SK-N-SH (cell line): ENCODE measurements at regions not wholly inside any gene's neighbourhood (a gene's known extent, or its start where the extent isn't known, plus 50 kb on each side); places are given as distances from the start of the nearest gene placed in this dataset.

Source experiments
- CTCF ChIA-PET: fragments of 300-600, 350-600 bp; formaldehyde crosslinking; extraction: SDS; loops from one replicate; lab custom pipeline; 2021; lab: Yijun Ruan, JAX
- POLR2A ChIA-PET: fragments of 350-600 bp; sonication (Branson Sonifier 250); formaldehyde crosslinking; extraction: SDS; loops from one replicate; lab custom pipeline; 2020; ENCODE audit warnings: antibody characterized with exemption, inconsistent platforms; lab: Yijun Ruan, JAX
- DNase-seq: peaks from one replicate; pipeline ENCODE4 v3.0.0; 2012
- H2AFZ ChIP-seq: fragments of 200-600 bp; sonication (generic); 2 replicates; pipeline ENCODE4 v1.8.1; 2016; ENCODE audit warnings: antibody characterized with exemption, mild to moderate bottlenecking, low read depth
- H3F3A ChIP-seq: fragments of 200-600 bp; sonication (generic); replicated peaks from 2 replicates; pipeline ENCODE3; 2016; ENCODE audit warnings: antibody characterized with exemption, mild to moderate bottlenecking; ENCODE audit not compliant: insufficient read depth
- H3K27ac ChIP-seq, 2 experiments: fragments of 200-500 bp in 1 of 2; fragments of 200-600 bp in 1 of 2; sonication (Bioruptor generic) in 1 of 2; sonication (generic), shearing (Covaris generic) in 1 of 2; 2 replicates each; pipeline versions ENCODE4 v1.5.1 to v1.6.1; 2014 to 2016; ENCODE audit warnings: low read depth in 2 of 2, inconsistent platforms in 1 of 2, low read length in 1 of 2, mild to moderate bottlenecking in 1 of 2, mixed read lengths in 1 of 2
- H3K27me3 ChIP-seq: fragments of 200-600 bp; sonication (generic), shearing (Covaris generic); 2 replicates; pipeline ENCODE4 v1.6.1; 2016; ENCODE audit warnings: mixed run types; ENCODE audit not compliant: insufficient read depth
- H3K36me3 ChIP-seq, 2 experiments: fragments of 200-500 bp in 1 of 2; fragments of 200-600 bp in 1 of 2; sonication (Bioruptor generic) in 1 of 2; sonication (generic) in 1 of 2; replicated peaks in 1 of 2; 2 replicates each; pipeline versions ENCODE3 to v1.5.1; 2014 to 2016; ENCODE audit warnings: low read length in 1 of 2, mild to moderate bottlenecking in 1 of 2; ENCODE audit not compliant: insufficient read depth in 2 of 2, control insufficient read depth in 1 of 2
- H3K4me1 ChIP-seq, 2 experiments: fragments of 200-500 bp in 1 of 2; fragments of 200-600 bp in 1 of 2; sonication (Bioruptor generic) in 1 of 2; sonication (generic), shearing (Covaris generic) in 1 of 2; 2 replicates each; pipeline versions ENCODE4 v1.5.1 to v1.6.1; 2014 to 2016; ENCODE audit warnings: low read depth in 1 of 2, low read length in 1 of 2, mixed run types in 1 of 2; ENCODE audit not compliant: insufficient read depth in 2 of 2, control insufficient read depth in 1 of 2
- H3K4me2 ChIP-seq: fragments of 200-600 bp; sonication (generic), shearing (Covaris generic); 2 replicates; pipeline ENCODE4 v1.6.1; 2017; ENCODE audit warnings: mixed run types
- H3K4me3 ChIP-seq, 2 experiments: fragments of 200-500 bp in 1 of 2; fragments of 200-600 bp in 1 of 2; sonication (Bioruptor generic) in 1 of 2; sonication (generic), shearing (Covaris generic) in 1 of 2; 2 replicates each; pipeline versions ENCODE4 v1.5.1 to v1.8.1; 2014 to 2016; ENCODE audit warnings: low read depth in 2 of 2, inconsistent platforms in 1 of 2, low read length in 1 of 2, mild to moderate bottlenecking in 1 of 2, mixed read lengths in 1 of 2, moderate library complexity in 1 of 2
- H3K79me2 ChIP-seq: fragments of 200-600 bp; sonication (generic); 2 replicates; pipeline ENCODE4 v1.8.1; 2017; ENCODE audit warnings: mild to moderate bottlenecking; ENCODE audit not compliant: insufficient read depth
- H3K9ac ChIP-seq: fragments of 200-600 bp; sonication (generic); 2 replicates; pipeline ENCODE4 v1.6.1; 2017; ENCODE audit warnings: mixed run types
- H3K9me2 ChIP-seq: fragments of 200-600 bp; sonication (generic); 2 replicates; pipeline ENCODE4 v1.6.1; 2017; ENCODE audit warnings: mixed run types
- H3K9me3 ChIP-seq: fragments of 200-600 bp; sonication (generic); 2 replicates; pipeline ENCODE4 v1.6.1; 2017; ENCODE audit warnings: mixed run types, mild to moderate bottlenecking, moderate library complexity
- H4K20me1 ChIP-seq: fragments of 200-600 bp; sonication (generic); 2 replicates; pipeline ENCODE4 v1.6.1; 2017; ENCODE audit warnings: mild to moderate bottlenecking, mixed run types; ENCODE audit not compliant: insufficient read depth
- CHD2 ChIP-seq: fragments of 150-350 bp; IDR thresholded peaks from 2 replicates; pipeline ENCODE4 v1.6.1; 2018; ENCODE audit warnings: low read length; ENCODE audit not compliant: partially characterized antibody
- CTCF ChIP-seq: fragments of 200-600 bp; sonication (generic); IDR thresholded peaks from 2 replicates; pipeline ENCODE4 v1.6.1; 2017; ENCODE audit warnings: antibody characterized with exemption, mild to moderate bottlenecking, moderate library complexity
- FOXJ3 ChIP-seq: sonication (generic); formaldehyde crosslinking; IDR thresholded peaks from 2 replicates; pipeline ENCODE4 v1.5.1; 2020; ENCODE audit warnings: mild to moderate bottlenecking, missing genetic modification reagents
- JUND ChIP-seq: IDR thresholded peaks from 2 replicates; pipeline ENCODE4 v1.4.0; 2012
- MEF2A ChIP-seq: IDR thresholded peaks from 2 replicates; pipeline ENCODE4 v1.4.0; 2012; ENCODE audit warnings: low read depth, borderline replicate concordance
- NFIC ChIP-seq: IDR thresholded peaks from 2 replicates; pipeline ENCODE4 v1.4.0; 2012; ENCODE audit warnings: borderline replicate concordance
- RXRA ChIP-seq: IDR thresholded peaks from 2 replicates; pipeline ENCODE4 v1.4.0; 2012; ENCODE audit warnings: low read depth, mild to moderate bottlenecking, borderline replicate concordance
- SMC3 ChIP-seq: IDR thresholded peaks from 2 replicates; pipeline ENCODE4 v1.6.1; 2012; ENCODE audit warnings: low read depth, low read length, improper control_type of control experiment
- TCF12 ChIP-seq: IDR thresholded peaks from 2 replicates; pipeline ENCODE4 v1.4.0; 2012
- TEAD4 ChIP-seq: IDR thresholded peaks from 2 replicates; pipeline ENCODE4 v1.4.0; 2012; ENCODE audit warnings: mild to moderate bottlenecking, borderline replicate concordance; ENCODE audit not compliant: insufficient read depth
- USF2 ChIP-seq: fragments of 150-350 bp; IDR thresholded peaks from 2 replicates; pipeline ENCODE4 v1.6.1; 2017; ENCODE audit warnings: antibody characterized with exemption, low read length, low read depth, borderline replicate concordance
- WGBS: methylation state at CpG from one replicate; pipeline ENCODE4 v1.1.6; 2017; ENCODE audit warnings: low lambda C conversion rate; 5-methylcytosine and 5-hydroxymethylcytosine counted together
- TF ChIP-seq, protein P1 (sequence below): IDR thresholded peaks from 2 replicates; pipeline ENCODE4 v1.6.1; 2012; ENCODE audit warnings: mild to moderate bottlenecking, low read depth, low read length, moderate library complexity
- TF ChIP-seq, protein P2 (sequence below): IDR thresholded peaks from 2 replicates; pipeline ENCODE4; 2012
- TF ChIP-seq, protein P3 (sequence below): fragments of 150-350 bp; IDR thresholded peaks from 2 replicates; pipeline ENCODE4 v1.6.1; 2016; ENCODE audit warnings: mild to moderate bottlenecking, low read depth, low read length

GRCh38 chr18:39271654-39272053 is 1706.1 kb upstream of the CELF4 start:
- Histone ChIP-seq H3K36me3 (no peaks in the 10 kb centered on the region), H2AFZ (no peak overlapping the region), H3K4me1 (no peaks in the 10 kb centered on the region), H3F3A (no peaks in the 10 kb centered on the region), H4K20me1 (no peaks in the 10 kb centered on the region), H3K4me3 (no peak overlapping the region), H3K9me2 (no peaks in the 10 kb centered on the region), H3K27me3 (no peaks in the 10 kb centered on the region), H3K27ac (no peak overlapping the region), H3K9me3 (no peaks in the 10 kb centered on the region; the same call in 1 of the 2 replicates), H3K4me2 (no peak overlapping the region), H3K79me2 (no peaks in the 10 kb centered on the region), H3K9ac (no peak overlapping the region)
- POLR2A ChIA-PET, result no interaction called here
- CTCF ChIA-PET, result no interaction called here
- 25% methylated on average over 4 of the region's 4 CpGs for WGBS
- TF ChIP-seq CTCF, result no peak
- no peak for TF ChIP-seq CHD2
- no peak for TF ChIP-seq SMC3
- TF ChIP-seq, protein P1, sequence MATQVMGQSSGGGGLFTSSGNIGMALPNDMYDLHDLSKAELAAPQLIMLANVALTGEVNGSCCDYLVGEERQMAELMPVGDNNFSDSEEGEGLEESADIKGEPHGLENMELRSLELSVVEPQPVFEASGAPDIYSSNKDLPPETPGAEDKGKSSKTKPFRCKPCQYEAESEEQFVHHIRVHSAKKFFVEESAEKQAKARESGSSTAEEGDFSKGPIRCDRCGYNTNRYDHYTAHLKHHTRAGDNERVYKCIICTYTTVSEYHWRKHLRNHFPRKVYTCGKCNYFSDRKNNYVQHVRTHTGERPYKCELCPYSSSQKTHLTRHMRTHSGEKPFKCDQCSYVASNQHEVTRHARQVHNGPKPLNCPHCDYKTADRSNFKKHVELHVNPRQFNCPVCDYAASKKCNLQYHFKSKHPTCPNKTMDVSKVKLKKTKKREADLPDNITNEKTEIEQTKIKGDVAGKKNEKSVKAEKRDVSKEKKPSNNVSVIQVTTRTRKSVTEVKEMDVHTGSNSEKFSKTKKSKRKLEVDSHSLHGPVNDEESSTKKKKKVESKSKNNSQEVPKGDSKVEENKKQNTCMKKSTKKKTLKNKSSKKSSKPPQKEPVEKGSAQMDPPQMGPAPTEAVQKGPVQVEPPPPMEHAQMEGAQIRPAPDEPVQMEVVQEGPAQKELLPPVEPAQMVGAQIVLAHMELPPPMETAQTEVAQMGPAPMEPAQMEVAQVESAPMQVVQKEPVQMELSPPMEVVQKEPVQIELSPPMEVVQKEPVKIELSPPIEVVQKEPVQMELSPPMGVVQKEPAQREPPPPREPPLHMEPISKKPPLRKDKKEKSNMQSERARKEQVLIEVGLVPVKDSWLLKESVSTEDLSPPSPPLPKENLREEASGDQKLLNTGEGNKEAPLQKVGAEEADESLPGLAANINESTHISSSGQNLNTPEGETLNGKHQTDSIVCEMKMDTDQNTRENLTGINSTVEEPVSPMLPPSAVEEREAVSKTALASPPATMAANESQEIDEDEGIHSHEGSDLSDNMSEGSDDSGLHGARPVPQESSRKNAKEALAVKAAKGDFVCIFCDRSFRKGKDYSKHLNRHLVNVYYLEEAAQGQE, result no peak
- TF ChIP-seq RXRA, result no peak
- TF ChIP-seq, protein P2, sequence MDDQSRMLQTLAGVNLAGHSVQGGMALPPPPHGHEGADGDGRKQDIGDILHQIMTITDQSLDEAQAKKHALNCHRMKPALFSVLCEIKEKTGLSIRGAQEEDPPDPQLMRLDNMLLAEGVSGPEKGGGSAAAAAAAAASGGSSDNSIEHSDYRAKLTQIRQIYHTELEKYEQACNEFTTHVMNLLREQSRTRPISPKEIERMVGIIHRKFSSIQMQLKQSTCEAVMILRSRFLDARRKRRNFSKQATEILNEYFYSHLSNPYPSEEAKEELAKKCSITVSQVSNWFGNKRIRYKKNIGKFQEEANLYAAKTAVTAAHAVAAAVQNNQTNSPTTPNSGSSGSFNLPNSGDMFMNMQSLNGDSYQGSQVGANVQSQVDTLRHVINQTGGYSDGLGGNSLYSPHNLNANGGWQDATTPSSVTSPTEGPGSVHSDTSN, result no peak
- no peak for TF ChIP-seq TCF12
- TF ChIP-seq USF2, result no peak
- no peak for TF ChIP-seq JUND
- no peak for TF ChIP-seq TEAD4
- no peak for TF ChIP-seq FOXJ3 (CRISPR knock-in tag)
- TF ChIP-seq, protein P3, sequence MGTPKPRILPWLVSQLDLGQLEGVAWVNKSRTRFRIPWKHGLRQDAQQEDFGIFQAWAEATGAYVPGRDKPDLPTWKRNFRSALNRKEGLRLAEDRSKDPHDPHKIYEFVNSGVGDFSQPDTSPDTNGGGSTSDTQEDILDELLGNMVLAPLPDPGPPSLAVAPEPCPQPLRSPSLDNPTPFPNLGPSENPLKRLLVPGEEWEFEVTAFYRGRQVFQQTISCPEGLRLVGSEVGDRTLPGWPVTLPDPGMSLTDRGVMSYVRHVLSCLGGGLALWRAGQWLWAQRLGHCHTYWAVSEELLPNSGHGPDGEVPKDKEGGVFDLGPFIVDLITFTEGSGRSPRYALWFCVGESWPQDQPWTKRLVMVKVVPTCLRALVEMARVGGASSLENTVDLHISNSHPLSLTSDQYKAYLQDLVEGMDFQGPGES, result no peak
- no peak for TF ChIP-seq MEF2A
- no peak for TF ChIP-seq NFIC
- DNase-seq, result no peak
